Activated CD4-positive, alpha-beta T cell treated with anti-CD3 and anti-CD28 coated beads for 24 hours (primary cell): ENCODE measurements at regions not wholly inside any gene's neighbourhood (a gene's known extent, or its start where the extent isn't known, plus 50 kb on each side); places are given as distances from the start of the nearest gene placed in this dataset.
"Not testable (repeated sequence)": the region's sequence is repeated elsewhere in the genome, so short reads cannot be mapped to it uniquely, and the experiment has no call there.

Experiments used
- DNase-seq, 2 donors: peaks; one replicate each; pipeline ENCODE4 v3.0.0-alpha.2; 2020; ENCODE audit warnings: low read depth in 2 of 2

- no peak for DNase-seq
Observed at GRCh38 chr1:5686925-5687706, 305.1 kb downstream of the NPHP4 start.

- no peak for DNase-seq
Observed at GRCh38 chr1:5686195-5686594, 306.0 kb downstream of the NPHP4 start.

DNA sequence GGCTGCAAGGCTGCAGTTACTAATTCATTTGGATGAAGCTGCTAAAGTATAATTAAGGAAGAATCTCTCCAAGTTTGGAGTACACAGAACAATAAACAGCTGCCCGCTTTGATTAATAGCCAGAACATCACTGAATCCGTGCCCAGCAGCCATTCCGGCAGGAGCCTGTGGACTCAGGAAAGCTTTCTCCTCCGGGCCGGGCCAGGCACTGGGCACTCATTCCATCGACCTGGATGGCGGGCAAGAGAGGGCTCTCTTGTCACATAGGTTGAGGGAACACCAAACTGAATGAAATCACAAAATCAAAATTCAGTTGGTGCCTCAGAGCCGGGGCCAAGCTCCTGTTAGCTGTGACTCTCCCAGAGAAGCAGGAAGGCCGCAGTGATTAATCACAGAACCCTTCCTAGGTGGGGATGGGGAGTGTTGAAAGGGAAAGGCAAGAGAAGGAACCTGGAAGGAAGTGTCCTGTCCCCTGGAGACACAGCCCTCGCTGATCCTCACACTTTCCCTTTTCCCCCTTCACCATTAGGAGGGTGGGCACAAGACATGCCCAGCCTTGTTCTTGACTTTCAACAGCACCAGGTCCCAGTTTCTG is 306.7 kb downstream of the NPHP4 start:
- no peak for DNase-seq

- DNase-seq = no peak
Observed at GRCh38 chr1:5684791-5685190, 307.4 kb downstream of the NPHP4 start.

- no peak for DNase-seq
Observed at GRCh38 chr1:5683446-5683845, 308.8 kb downstream of the NPHP4 start.

GRCh38 chr1:5682626-5683225 is 309.5 kb downstream of the NPHP4 start:
- no peak for DNase-seq

- DNase-seq = no peak
Observed at GRCh38 chr1:5681654-5682053, 310.6 kb downstream of the NPHP4 start.

- DNase-seq = no peak
Observed at GRCh38 chr1:5680600-5680999, 311.6 kb downstream of the NPHP4 start.

DNA sequence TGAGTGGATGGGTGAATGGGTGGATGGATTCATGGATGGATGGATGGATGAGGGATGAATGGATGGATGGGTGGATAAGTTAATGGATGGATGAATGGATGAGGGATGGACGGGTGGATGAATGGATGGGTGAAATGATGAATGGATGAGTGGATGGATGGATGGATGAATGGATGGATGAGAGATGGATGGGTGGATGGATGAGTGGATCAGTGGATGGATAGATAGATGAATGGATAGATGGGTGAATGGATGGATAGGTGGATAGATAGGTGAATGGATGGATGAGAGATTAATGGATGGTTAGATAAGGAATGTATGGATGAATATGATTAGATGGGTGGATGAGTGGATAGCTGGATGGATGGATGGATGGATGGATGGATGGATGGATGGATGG is 313.5 kb downstream of the NPHP4 start:
- DNase-seq = no peak

GRCh38 chr1:5672355-5672754 is 319.9 kb downstream of the NPHP4 start:
- DNase-seq = not testable (repeated sequence)

- no peak for DNase-seq
Observed at GRCh38 chr1:5670590-5671350, 321.5 kb downstream of the NPHP4 start.

DNA sequence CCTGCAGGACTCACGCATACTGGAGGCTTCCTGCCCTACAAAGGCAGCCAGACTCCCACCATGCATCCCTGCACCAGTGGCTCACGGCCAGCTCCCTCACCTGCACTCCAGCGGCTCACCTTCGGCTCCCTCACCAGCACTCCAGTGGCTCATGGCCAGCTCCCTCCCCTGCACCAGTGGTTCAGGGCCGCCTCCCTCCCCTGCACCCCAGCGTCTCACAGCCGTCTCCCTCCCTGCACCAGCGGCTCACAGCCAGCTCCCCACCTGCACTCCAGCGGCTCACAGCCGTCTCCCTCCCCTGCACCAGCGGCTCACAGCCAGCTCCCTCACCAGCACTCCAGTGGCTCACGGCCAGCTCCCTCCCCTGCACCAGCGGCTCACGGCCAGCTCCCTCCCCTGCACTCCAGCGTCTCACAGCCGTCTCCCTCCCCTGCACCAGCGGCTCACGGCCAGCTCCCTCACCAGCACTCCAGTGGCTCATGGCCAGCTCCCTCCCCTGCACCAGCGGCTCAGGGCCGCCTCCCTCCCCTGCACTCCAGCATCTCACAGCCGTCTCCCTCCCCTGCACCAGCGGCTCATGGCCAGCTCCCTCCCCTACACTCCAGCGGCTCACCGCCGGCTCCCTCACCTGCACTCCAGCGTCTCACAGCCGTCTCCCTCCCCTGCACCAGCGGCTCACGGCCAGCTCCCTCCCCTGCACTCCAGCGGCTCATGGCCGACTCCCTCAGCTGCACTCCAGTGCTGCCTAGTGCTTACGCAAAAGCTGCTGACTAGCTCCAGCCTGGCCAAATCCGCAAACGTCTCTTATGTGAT is 324.5 kb downstream of the NPHP4 start:
- no peak for DNase-seq

DNA sequence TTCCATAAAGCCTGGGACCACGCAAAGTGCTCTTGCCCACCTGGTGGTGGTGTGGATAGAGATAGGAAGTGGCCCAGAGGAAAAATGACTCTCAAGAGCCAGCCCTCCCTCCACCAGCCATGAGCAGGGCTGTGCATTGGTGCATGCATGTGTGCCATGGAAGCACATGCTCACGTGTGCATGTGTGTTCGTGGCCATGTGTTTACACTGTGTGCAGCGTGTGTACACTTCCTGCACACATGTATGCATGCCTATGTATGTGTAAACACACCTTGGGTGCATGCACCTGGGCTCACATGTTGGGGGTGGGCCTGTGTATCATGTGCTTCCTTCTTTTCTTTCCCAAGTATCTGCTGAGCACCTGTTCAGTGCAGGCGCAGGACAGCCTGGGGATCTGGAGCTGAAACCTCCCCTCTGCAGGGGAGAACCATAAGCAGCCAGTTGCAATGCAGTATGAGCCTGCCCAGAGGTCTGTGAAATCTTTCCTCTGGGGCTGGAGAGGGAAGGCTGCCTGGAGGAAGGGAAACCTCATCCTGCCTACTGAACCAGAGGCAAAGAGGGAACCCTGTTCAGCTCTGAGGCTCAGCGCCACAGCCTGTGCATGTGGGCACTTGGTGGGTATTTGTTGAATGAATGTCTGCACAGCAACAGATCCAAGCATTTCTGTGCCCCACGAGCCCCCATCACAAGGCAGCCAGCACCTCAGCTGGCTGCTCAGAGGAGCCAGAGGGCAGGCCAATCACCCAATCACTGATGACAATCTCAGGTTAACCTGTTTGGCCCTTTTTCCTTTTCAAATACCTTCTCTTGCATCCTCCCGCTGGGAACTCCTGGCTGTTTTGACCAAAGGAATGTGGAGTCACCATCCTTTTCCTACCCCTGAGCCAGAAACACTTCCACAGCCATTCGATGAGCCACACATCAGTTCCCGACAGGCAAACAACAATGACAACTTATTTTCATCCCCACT is 327.0 kb downstream of the NPHP4 start:
- DNase-seq = no peak

GRCh38 chr1:5664081-5664768 is 328.0 kb downstream of the NPHP4 start:
- no peak for DNase-seq

DNA sequence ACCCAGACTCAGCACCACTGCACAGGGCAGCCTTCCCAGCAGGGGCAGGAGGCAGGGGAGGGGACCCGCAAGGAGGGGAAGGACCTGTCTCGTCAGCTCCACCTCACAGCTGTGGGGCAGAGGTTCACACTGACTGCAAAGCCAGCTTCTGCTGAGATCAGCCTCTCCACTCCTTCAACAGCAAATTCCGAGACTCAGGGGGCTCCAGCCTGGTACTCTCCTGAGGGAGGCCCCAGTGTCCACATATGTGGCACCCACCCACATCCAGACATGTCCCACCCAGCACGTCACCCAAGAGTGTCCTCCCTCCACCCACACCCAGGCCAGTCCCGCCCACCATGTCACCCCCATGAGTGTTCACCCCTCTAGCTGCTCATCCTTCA is 329.5 kb downstream of the NPHP4 start:
- no peak for DNase-seq

- DNase-seq = no peak
Observed at GRCh38 chr1:5662086-5662743, 330.0 kb downstream of the NPHP4 start.

DNA sequence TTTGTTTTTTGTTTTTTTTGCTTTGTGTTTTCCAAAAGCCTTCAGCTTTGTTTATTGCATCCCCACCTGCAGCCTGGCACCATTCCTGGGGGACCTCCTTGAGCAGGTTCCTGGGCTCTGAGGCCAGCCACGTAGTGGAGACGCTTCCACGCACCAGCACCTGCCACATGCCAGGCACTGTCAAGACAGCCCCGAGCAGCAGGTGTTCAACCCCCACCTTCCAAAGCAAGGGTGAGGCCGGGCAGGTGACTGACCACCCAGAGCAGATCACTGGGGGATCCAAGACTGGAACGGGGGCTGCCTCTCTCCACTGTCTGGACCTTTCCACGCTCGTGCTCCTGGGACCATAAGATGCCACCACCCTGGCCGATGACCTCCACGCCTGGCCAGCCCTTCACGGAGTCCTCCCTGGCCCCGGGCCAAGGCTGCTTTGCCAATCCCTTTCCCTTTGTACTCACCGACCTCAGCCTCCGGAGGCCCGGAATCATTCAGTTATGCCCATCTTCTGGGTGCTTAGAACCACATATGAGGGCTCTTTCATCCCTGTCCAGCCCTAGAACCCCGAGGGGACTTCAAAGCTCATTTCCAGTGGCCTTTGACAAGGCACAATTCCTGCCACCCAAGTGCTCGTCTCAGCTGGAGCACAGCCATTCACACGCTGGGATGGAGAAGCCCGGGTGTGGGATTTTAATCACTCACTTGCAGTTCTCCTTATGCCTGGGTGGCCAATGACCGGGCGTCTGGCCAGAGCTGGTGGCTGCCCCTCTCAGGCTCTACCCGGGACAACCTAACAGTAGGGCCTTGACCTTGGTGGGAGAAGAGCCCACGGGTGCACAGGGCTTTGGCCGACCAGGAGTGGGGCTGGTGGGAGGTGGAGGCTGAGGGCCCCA is 330.8 kb downstream of the NPHP4 start:
- DNase-seq = no peak
